Nephron (organoid): ENCODE measurements at regions not wholly inside any gene's neighbourhood (a gene's known extent, or its start where the extent isn't known, plus 50 kb on each side); places are given as distances from the start of the nearest gene placed in this dataset.

ENCODE experiments used
- H3K27ac Mint-ChIP-seq, 3 experiments: 2 replicates each; pipeline ENCODE4 v1.8.0; 2020; ENCODE audit warnings: mixed read lengths in 3 of 3, mild to moderate bottlenecking in 2 of 3, moderate library complexity in 1 of 3
- H3K27me3 Mint-ChIP-seq: 2 replicates; pipeline ENCODE4 v1.8.0; 2021; ENCODE audit warnings: low read depth, mild to moderate bottlenecking, moderate library complexity, mixed read lengths
- H3K36me3 Mint-ChIP-seq: 2 replicates; pipeline ENCODE4 v1.8.0; 2020; ENCODE audit warnings: low read depth, mixed read lengths
- H3K4me1 Mint-ChIP-seq: 2 replicates; pipeline ENCODE4 v1.8.0; 2020; ENCODE audit warnings: mixed read lengths
- H3K4me3 Mint-ChIP-seq, 3 experiments: 2 replicates each; pipeline ENCODE4 v1.8.0; 2020; ENCODE audit warnings: mild to moderate bottlenecking in 3 of 3, mixed read lengths in 3 of 3, moderate library complexity in 2 of 3
- H3K9me3 Mint-ChIP-seq: 2 replicates; pipeline ENCODE4 v1.8.0; 2020; ENCODE audit warnings: mixed read lengths
- TF ChIP-seq, protein P1 (sequence below), 3 experiments: fragments of 200-600 bp; sonication (generic); IDR thresholded peaks; one replicate each; pipeline ENCODE4 v1.5.0; 2021; ENCODE audit warnings: antibody characterized with exemption in 3 of 3; ENCODE audit not compliant: unreplicated experiment in 3 of 3

GRCh38 chr21:14308234-14308633, 74.7 kb downstream of the HSPA13 start:
- Mint-ChIP-seq H3K27ac (no peak overlapping the region), H3K4me3 (no peak overlapping the region)
- TF ChIP-seq, protein P1, sequence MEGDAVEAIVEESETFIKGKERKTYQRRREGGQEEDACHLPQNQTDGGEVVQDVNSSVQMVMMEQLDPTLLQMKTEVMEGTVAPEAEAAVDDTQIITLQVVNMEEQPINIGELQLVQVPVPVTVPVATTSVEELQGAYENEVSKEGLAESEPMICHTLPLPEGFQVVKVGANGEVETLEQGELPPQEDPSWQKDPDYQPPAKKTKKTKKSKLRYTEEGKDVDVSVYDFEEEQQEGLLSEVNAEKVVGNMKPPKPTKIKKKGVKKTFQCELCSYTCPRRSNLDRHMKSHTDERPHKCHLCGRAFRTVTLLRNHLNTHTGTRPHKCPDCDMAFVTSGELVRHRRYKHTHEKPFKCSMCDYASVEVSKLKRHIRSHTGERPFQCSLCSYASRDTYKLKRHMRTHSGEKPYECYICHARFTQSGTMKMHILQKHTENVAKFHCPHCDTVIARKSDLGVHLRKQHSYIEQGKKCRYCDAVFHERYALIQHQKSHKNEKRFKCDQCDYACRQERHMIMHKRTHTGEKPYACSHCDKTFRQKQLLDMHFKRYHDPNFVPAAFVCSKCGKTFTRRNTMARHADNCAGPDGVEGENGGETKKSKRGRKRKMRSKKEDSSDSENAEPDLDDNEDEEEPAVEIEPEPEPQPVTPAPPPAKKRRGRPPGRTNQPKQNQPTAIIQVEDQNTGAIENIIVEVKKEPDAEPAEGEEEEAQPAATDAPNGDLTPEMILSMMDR (IDR thresholded peaks at IDR 0.05; ENCODE audit: unreplicated experiment in 3 of 3), result no peak

GRCh38 chr21:14306126-14306907, 76.6 kb downstream of the HSPA13 start:
- Mint-ChIP-seq H3K4me3 (no peak overlapping the region), H3K36me3 (no peaks in the 10 kb centered on the region), H3K27ac (peak overlapping the region in 2 of 3 experiments; percentile 16 to 34), H3K4me1 (no peaks in the 10 kb centered on the region), H3K27me3 (no peaks in the 10 kb centered on the region), H3K9me3 (no peaks in the 10 kb centered on the region)
- TF ChIP-seq, protein P1 (IDR thresholded peaks at IDR 0.05; ENCODE audit: unreplicated experiment in 3 of 3), result peak in 2 of 3 experiments; percentile 29 to 32

More at GRCh38 chr21:14308234-14308633, 74.7 kb downstream of the HSPA13 start:
- H3K36me3 Mint-ChIP-seq, result no peaks in the 10 kb centered on the region
- H3K9me3 Mint-ChIP-seq, result no peaks in the 10 kb centered on the region
- peaks cover 5% of the 10 kb centered on the region for H3K4me1 Mint-ChIP-seq
- no peaks in the 10 kb centered on the region for H3K27me3 Mint-ChIP-seq

DNA sequence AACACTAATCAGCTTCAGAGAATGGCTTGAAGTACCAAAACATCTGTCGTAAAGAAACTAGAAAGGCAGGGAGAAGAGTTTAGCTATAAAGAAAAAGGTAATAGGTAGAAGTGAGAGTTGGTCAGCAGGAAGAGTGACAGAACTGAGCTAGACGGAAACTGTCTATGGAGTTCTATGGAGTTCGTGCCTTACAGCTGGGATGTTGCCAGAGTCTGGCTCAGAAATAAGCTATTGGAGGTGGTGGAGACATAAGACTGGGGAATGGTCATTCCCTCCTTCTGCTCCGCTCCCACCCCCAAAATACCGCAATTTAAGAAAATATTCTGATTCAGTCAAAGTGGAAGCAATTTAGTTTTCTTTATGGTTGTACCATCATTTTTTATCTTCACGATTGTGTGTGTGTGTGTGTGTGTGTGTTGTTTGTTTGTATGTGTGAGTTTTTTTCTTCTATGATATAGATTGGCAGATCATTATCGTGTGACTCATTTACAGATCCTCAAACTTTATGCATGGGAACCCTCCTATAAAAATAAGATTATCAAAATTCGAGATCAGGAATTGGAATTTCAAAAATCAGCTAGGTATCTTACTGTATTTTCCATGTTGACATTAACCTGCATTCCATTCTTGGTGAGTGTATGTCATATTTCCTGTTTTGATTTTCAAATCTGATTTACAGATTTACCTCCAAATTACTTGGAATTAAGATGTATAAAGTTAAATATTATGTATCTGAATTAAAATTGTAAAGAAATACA, 79.0 kb downstream of the HSPA13 start:
- Mint-ChIP-seq H3K27me3 (no peaks in the 10 kb centered on the region), H3K36me3 (no peaks in the 10 kb centered on the region), H3K4me1 (no peaks in the 10 kb centered on the region), H3K4me3 (no peak overlapping the region), H3K27ac (no peak overlapping the region), H3K9me3 (no peaks in the 10 kb centered on the region)
- TF ChIP-seq, protein P1 (IDR thresholded peaks at IDR 0.05; ENCODE audit: unreplicated experiment in 3 of 3), result no peak

DNA sequence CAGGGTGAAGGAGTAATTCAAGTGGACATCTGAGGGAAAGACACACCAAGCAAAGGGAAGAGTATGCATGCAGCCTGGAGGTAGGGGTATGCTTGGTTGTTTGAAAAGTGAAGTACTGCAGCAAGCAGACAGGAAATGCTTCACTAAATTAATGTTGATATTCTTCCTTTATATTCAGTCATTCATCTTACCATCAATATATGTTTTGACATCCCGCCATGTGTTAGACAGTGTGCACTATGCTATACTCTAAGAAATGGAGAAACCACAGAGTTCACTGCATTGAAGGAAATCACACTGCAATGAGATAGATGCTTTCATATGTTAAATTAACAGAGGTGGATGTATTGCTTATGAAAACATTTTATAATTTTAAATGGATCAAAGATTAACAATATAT, 82.9 kb downstream of the HSPA13 start:
- peaks cover 4% of the 10 kb centered on the region for H3K4me1 Mint-ChIP-seq
- TF ChIP-seq, protein P1 (IDR thresholded peaks at IDR 0.05; ENCODE audit: unreplicated experiment in 3 of 3), result no peak
- H3K27ac Mint-ChIP-seq, result no peak overlapping the region
- H3K4me3 Mint-ChIP-seq, result no peak overlapping the region
- no peaks in the 10 kb centered on the region for H3K27me3 Mint-ChIP-seq
- no peaks in the 10 kb centered on the region for H3K9me3 Mint-ChIP-seq
- H3K36me3 Mint-ChIP-seq, result no peaks in the 10 kb centered on the region

DNA sequence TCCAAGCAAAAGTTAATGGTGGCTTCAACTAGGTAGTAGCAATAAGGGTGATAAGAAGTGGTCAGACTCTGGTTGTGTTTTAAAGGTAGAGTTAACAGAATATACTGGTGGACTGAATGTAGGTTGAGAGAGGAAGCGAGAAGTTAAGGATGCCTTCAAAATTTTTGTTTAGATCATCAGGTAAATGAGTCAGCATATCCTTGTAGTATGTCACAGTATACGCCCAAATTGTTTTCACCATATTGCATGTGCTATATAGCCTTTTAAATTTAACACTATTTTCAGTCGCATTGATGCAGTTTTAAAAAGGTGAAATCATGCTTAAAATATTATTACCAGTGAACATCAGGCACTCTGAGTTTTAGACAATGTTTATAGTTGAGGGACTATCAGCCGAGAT, 74.6 kb downstream of the RBM11 start:
- Mint-ChIP-seq H3K4me1 (no peaks in the 10 kb centered on the region), H3K9me3 (no peaks in the 10 kb centered on the region)

More for the DNA sequence above, 74.6 kb downstream of the RBM11 start:
- no peaks in the 10 kb centered on the region for H3K27me3 Mint-ChIP-seq
- H3K27ac Mint-ChIP-seq, result no peak overlapping the region
- H3K4me3 Mint-ChIP-seq, result no peak overlapping the region
- no peaks in the 10 kb centered on the region for H3K36me3 Mint-ChIP-seq
- TF ChIP-seq, protein P1 (IDR thresholded peaks at IDR 0.05; ENCODE audit: unreplicated experiment in 3 of 3), result no peak
